ENCODE measurements at regions not wholly inside any gene's neighbourhood (a gene's known extent, or its start where the extent isn't known, plus 50 kb on each side); places are given as distances from the start of the nearest gene placed in this dataset.

DNA sequence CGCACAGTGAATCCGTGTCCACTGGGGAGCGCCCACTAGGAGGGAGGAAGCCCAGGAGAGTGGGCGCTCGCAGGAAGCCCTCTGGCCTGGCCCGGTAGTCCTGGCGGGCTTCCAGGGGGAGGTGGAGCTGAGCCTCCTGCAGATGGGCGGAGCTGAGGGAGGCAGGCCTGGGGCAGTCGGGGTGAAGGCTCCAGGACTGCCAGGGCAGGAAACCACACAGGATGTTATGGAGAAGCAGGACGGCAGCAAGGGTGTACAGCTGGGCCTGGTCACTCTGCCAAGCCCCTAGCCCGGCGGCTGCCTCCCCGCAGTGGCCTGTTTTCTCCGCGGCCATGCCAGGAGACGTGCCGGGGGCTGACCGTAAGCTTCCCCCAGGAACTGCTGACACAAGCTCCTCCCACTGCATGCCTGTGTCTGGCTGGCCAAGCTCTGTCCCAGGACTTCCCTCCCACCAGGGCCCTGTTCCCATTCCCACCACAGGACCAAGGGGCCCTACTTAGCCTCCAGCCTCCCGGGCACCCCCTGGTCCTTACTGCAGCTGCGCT, 143.4 kb upstream of the C14orf180 start:
- TF ChIP-seq, protein P1, sequence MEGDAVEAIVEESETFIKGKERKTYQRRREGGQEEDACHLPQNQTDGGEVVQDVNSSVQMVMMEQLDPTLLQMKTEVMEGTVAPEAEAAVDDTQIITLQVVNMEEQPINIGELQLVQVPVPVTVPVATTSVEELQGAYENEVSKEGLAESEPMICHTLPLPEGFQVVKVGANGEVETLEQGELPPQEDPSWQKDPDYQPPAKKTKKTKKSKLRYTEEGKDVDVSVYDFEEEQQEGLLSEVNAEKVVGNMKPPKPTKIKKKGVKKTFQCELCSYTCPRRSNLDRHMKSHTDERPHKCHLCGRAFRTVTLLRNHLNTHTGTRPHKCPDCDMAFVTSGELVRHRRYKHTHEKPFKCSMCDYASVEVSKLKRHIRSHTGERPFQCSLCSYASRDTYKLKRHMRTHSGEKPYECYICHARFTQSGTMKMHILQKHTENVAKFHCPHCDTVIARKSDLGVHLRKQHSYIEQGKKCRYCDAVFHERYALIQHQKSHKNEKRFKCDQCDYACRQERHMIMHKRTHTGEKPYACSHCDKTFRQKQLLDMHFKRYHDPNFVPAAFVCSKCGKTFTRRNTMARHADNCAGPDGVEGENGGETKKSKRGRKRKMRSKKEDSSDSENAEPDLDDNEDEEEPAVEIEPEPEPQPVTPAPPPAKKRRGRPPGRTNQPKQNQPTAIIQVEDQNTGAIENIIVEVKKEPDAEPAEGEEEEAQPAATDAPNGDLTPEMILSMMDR (IDR thresholded peaks at IDR 0.05), result no peak
- peaks cover 5% of the 10 kb centered on the region for H3K27me3 Mint-ChIP-seq (ENCODE audit: low read depth)
- peaks cover 5% of the 10 kb centered on the region for H3K36me3 Mint-ChIP-seq (ENCODE audit: low read depth)
- no peak overlapping the region for H3K4me3 Mint-ChIP-seq (ENCODE audit: unreplicated experiment)
- peaks cover 9% of the 10 kb centered on the region for H3K9me3 Mint-ChIP-seq (ENCODE audit: low read depth)
- no peak overlapping the region for H3K27ac Mint-ChIP-seq (ENCODE audit: unreplicated experiment)
- DNase-seq (ENCODE audit: low spot score), result no peak
- H3K4me1 Mint-ChIP-seq (ENCODE audit: low read depth), result peaks cover 3% of the 10 kb centered on the region

DNA sequence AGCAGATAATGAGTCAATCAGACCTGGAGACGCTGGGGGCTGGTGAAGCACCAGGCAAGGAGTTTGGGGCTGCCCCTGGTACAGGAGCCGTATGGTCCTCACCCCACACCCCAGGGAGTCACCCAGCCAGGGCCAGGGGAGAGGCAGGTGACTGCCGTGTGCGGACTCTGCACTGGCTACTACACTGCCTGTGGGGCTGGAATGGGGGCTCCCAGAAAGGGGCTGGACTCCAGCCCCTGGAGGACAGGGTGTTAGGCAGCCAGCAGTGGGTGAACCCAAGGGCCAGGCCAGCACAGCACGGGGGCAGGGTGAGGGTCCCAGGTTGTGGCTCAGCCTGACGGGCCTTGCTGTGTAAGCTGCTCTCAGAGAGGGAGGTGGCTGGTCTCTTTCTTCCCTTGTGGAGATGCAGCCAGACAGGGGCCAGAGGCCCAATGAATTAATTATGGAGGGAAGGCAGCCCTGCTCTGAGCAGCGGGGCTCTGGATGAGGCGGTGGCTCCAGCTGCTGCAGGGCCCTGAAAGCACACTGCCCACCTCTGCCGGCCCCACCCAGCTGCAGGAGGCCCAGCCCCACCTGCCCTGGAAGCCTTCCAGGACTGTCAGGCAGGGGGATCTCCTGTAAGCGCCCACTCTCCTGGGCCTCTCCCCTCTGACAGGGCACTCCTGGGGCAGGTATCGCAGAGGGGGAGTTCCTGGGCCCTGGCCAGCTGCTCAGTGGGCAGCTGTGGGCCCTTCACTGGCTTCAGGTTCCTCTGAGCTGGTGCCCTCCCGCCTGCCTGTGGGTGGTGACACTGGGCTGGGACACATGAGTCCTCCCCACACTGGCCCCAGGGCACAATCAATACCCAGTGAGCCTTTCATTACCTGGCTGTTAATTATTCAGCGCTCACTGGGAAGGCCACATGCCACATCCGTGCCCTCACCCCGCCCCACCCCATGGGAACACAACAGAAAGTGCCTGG, 142.5 kb upstream of the C14orf180 start:
- Mint-ChIP-seq H3K9me3 (ENCODE audit: low read depth) (peaks cover 9% of the 10 kb centered on the region), H3K27ac (ENCODE audit: unreplicated experiment) (no peak overlapping the region), H3K36me3 (ENCODE audit: low read depth) (peaks cover 5% of the 10 kb centered on the region), H3K4me1 (ENCODE audit: low read depth) (peaks cover 3% of the 10 kb centered on the region), H3K27me3 (ENCODE audit: low read depth) (peaks cover 5% of the 10 kb centered on the region), H3K4me3 (ENCODE audit: unreplicated experiment) (no peak overlapping the region)
- TF ChIP-seq, protein P1 (IDR thresholded peaks at IDR 0.05), result no peak
- no peak for DNase-seq (ENCODE audit: low spot score)

- TF ChIP-seq, protein P1 (IDR thresholded peaks at IDR 0.05), result no peak
- Mint-ChIP-seq H3K36me3 (ENCODE audit: low read depth) (peaks cover 5% of the 10 kb centered on the region), H3K4me3 (ENCODE audit: unreplicated experiment) (no peak overlapping the region), H3K27ac (ENCODE audit: unreplicated experiment) (no peak overlapping the region), H3K4me1 (ENCODE audit: low read depth) (peaks cover 3% of the 10 kb centered on the region), H3K9me3 (ENCODE audit: low read depth) (peaks cover 9% of the 10 kb centered on the region), H3K27me3 (ENCODE audit: low read depth) (peaks cover 5% of the 10 kb centered on the region)
- no peak for DNase-seq (ENCODE audit: low spot score)
These were observed 141.9 kb upstream of the C14orf180 start for GRCh38 chr14:104437703-104438102.

- no peak overlapping the region for H3K4me3 Mint-ChIP-seq (ENCODE audit: unreplicated experiment)
- no peak for DNase-seq (ENCODE audit: low spot score)
These were observed 141.2 kb upstream of the C14orf180 start for GRCh38 chr14:104438166-104438887.

More at GRCh38 chr14:104438166-104438887, 141.2 kb upstream of the C14orf180 start:
- Mint-ChIP-seq H3K27ac (ENCODE audit: unreplicated experiment) (no peak overlapping the region), H3K27me3 (ENCODE audit: low read depth) (peaks cover 5% of the 10 kb centered on the region), H3K9me3 (ENCODE audit: low read depth) (peaks cover 9% of the 10 kb centered on the region), H3K4me1 (ENCODE audit: low read depth) (peaks cover 3% of the 10 kb centered on the region), H3K36me3 (ENCODE audit: low read depth) (peaks cover 5% of the 10 kb centered on the region)
- TF ChIP-seq, protein P1 (IDR thresholded peaks at IDR 0.05), result no peak

Data from chondrocyte (in vitro differentiated cells).